Natural killer cell (primary cell): ENCODE measurements at regions not wholly inside any gene's neighbourhood (a gene's known extent, or its start where the extent isn't known, plus 50 kb on each side); places are given as distances from the start of the nearest gene placed in this dataset.
A peak's percentile ranks its signal among the peaks of the same experiment; 100 is the strongest.

Experiments used
- ATAC-seq, 3 donors: fragments of 150-1000 bp in 2 of 3; fragments of 200-7000 bp in 1 of 3; cut with Tn5 transposase; 1 replicate in 1 of 3; 2 replicates in 2 of 3; pipeline ENCODE4 v1.10.0; 2021; ENCODE audit warnings: mild to moderate bottlenecking in 2 of 3, moderate library complexity in 2 of 3
- DNase-seq, 2 donors: peaks; one replicate each; pipeline versions ENCODE4 v3.0.0 to v3.0.0-alpha.2; 2013 to 2021; ENCODE audit warnings: mixed read lengths in 1 of 2
- H3K27ac ChIP-seq: one replicate; pipeline ENCODE4 v1.5.1; 2013; ENCODE audit warnings: mild to moderate bottlenecking, low read length
- H3K27me3 ChIP-seq: one replicate; pipeline ENCODE4 v1.6.1; 2013; ENCODE audit warnings: low read length; ENCODE audit not compliant: control insufficient read depth, insufficient read depth
- H3K36me3 ChIP-seq: one replicate; pipeline ENCODE4 v1.6.1; 2013; ENCODE audit warnings: low read length; ENCODE audit not compliant: control insufficient read depth, insufficient read depth
- H3K4me1 ChIP-seq: one replicate; pipeline ENCODE4 v1.6.1; 2013; ENCODE audit warnings: low read length; ENCODE audit not compliant: control insufficient read depth, insufficient read depth
- H3K4me3 ChIP-seq: one replicate; pipeline ENCODE4 v1.5.1; 2013; ENCODE audit warnings: low read length
- H3K9me3 ChIP-seq: one replicate; pipeline ENCODE4 v1.6.1; 2013; ENCODE audit warnings: low read length; ENCODE audit not compliant: control insufficient read depth, insufficient read depth
- H3K27ac Mint-ChIP-seq, 2 donors: one replicate each; pipeline ENCODE4 v1.8.0; 2022; ENCODE audit warnings: mild to moderate bottlenecking in 2 of 2, mixed read lengths in 2 of 2, moderate library complexity in 1 of 2
- H3K27me3 Mint-ChIP-seq, 2 donors: one replicate each; pipeline ENCODE4 v1.8.0; 2022; ENCODE audit warnings: low read depth in 2 of 2, mixed read lengths in 2 of 2
- H3K36me3 Mint-ChIP-seq: one replicate; pipeline ENCODE4 v1.8.0; 2022; ENCODE audit warnings: mixed read lengths
- H3K4me1 Mint-ChIP-seq, 2 donors: one replicate each; pipeline ENCODE4 v1.8.0; 2022; ENCODE audit warnings: mixed read lengths in 2 of 2
- H3K4me3 Mint-ChIP-seq: one replicate; pipeline ENCODE4 v1.8.0; 2022; ENCODE audit warnings: mild to moderate bottlenecking, moderate library complexity, mixed read lengths
- H3K9me3 Mint-ChIP-seq, 2 donors: one replicate each; pipeline ENCODE4 v1.8.0; 2022; ENCODE audit warnings: mixed read lengths in 2 of 2
- CTCF ChIP-seq: fragments of 200-600 bp; IDR thresholded peaks from one replicate; pipeline ENCODE4 v1.8.0; 2022; ENCODE audit warnings: antibody characterized with exemption
- WGBS: methylation state at CpG from one replicate; pipeline ENCODE4 v1.1.7; 2013; ENCODE audit warnings: missing lambda C conversion rate; ENCODE audit not compliant: insufficient coverage; 5-methylcytosine and 5-hydroxymethylcytosine counted together
- intact Hi-C: fragments of 100-400 bp; cut with micrococcal nuclease; formaldehyde crosslinking; loops from one replicate; pipeline ENCODE4 v1.14.2; 2022

- peaks cover 0 to 12% of the 10 kb centered on the region in 2 donors for H3K27me3 Mint-ChIP-seq
- H3K36me3 Mint-ChIP-seq, result no peaks in the 10 kb centered on the region
- no peak overlapping the region for H3K4me3 Mint-ChIP-seq
- Histone ChIP-seq H3K4me3 (no peak overlapping the region), H3K9me3 (no peaks in the 10 kb centered on the region), H3K4me1 (no peaks in the 10 kb centered on the region), H3K27me3 (no peaks in the 10 kb centered on the region), H3K27ac (no peak overlapping the region), H3K36me3 (no peaks in the 10 kb centered on the region)
- intact Hi-C loops, result no loop called here
- DNase-seq (peak in 1 of 2 donors; percentile 76), ATAC-seq (peak; percentile 63 to 70 (median 66))
- 67% methylated on average over 5 of the region's 6 CpGs for WGBS
- no peak overlapping the region for H3K27ac Mint-ChIP-seq
- H3K4me1 Mint-ChIP-seq, result peaks cover 0 to 5% of the 10 kb centered on the region in 2 donors
- TF ChIP-seq CTCF, result peak; percentile 89
- H3K9me3 Mint-ChIP-seq, result no peaks in the 10 kb centered on the region
Measured at GRCh38 chr14:22084393-22085281, 411.0 kb upstream of the OR4E1 start.

- no peaks in the 10 kb centered on the region for H3K9me3 Mint-ChIP-seq
- peaks cover 0 to 6% of the 10 kb centered on the region in 2 donors for H3K27me3 Mint-ChIP-seq
Measured at GRCh38 chr14:22081337-22081736, 407.7 kb upstream of the OR4E1 start.

GRCh38 chr14:22079766-22080165 is 406.1 kb upstream of the OR4E1 start:
- H3K27ac Mint-ChIP-seq, result no peak overlapping the region
- Histone ChIP-seq H3K27ac (no peak overlapping the region), H3K9me3 (no peaks in the 10 kb centered on the region), H3K4me1 (no peaks in the 10 kb centered on the region), H3K27me3 (no peaks in the 10 kb centered on the region), H3K4me3 (no peak overlapping the region), H3K36me3 (no peaks in the 10 kb centered on the region)
- intact Hi-C loops, result no loop called here
- no peak for ATAC-seq
- no peaks in the 10 kb centered on the region for H3K36me3 Mint-ChIP-seq
- peaks cover 5% of the 10 kb centered on the region in 2 donors for H3K4me1 Mint-ChIP-seq
- WGBS, result 86% methylated on average over 1 of the region's 1 CpG
- H3K9me3 Mint-ChIP-seq, result no peaks in the 10 kb centered on the region
- no peak overlapping the region for H3K4me3 Mint-ChIP-seq
- H3K27me3 Mint-ChIP-seq, result peaks cover 0 to 6% of the 10 kb centered on the region in 2 donors
- DNase-seq, result no peak
- no peak for TF ChIP-seq CTCF

More at GRCh38 chr14:22081337-22081736, 407.7 kb upstream of the OR4E1 start:
- no CpG with 5 or more reads among the region's 1 CpG for WGBS
- Histone ChIP-seq H3K36me3 (no peaks in the 10 kb centered on the region), H3K27me3 (no peaks in the 10 kb centered on the region), H3K9me3 (no peaks in the 10 kb centered on the region), H3K4me3 (no peak overlapping the region), H3K27ac (no peak overlapping the region), H3K4me1 (no peaks in the 10 kb centered on the region)
- TF ChIP-seq CTCF, result no peak
- no peak overlapping the region for H3K27ac Mint-ChIP-seq
- no peak overlapping the region for H3K4me3 Mint-ChIP-seq
- DNase-seq, result peak in 1 of 2 donors; percentile 42
- ATAC-seq, result no peak
- H3K4me1 Mint-ChIP-seq, result peaks cover 5% of the 10 kb centered on the region in 2 donors
- intact Hi-C loops, result no loop called here
- H3K36me3 Mint-ChIP-seq, result no peaks in the 10 kb centered on the region
